Activated CD4-positive, alpha-beta T cell treated with anti-CD3 and anti-CD28 coated beads, Interleukin-2, amount 10 ng/mL, durations not matched to agents 24 days and 14 days (primary cell): ENCODE measurements at regions not wholly inside any gene's neighbourhood (a gene's known extent, or its start where the extent isn't known, plus 50 kb on each side); places are given as distances from the start of the nearest gene placed in this dataset.

Experiments used
- DNase-seq: peaks from one replicate; pipeline ENCODE4 v3.0.0; 2022
- H3K27ac Mint-ChIP-seq: one replicate; pipeline ENCODE4 v1.8.0; 2022; ENCODE audit warnings: mild to moderate bottlenecking, mixed read lengths
- H3K27me3 Mint-ChIP-seq: one replicate; pipeline ENCODE4 v1.8.0; 2022; ENCODE audit warnings: mixed read lengths
- H3K36me3 Mint-ChIP-seq: one replicate; pipeline ENCODE4 v1.8.0; 2022; ENCODE audit warnings: low read depth, mild to moderate bottlenecking, mixed read lengths
- H3K4me1 Mint-ChIP-seq: one replicate; pipeline ENCODE4 v1.8.0; 2021; ENCODE audit warnings: mixed read lengths
- H3K4me3 Mint-ChIP-seq: one replicate; pipeline ENCODE4 v1.8.0; 2022; ENCODE audit warnings: mild to moderate bottlenecking, moderate library complexity, mixed read lengths
- H3K9me3 Mint-ChIP-seq: one replicate; pipeline ENCODE4 v1.8.0; 2021; ENCODE audit warnings: mixed read lengths
- intact Hi-C: fragments of 100-400 bp; cut with micrococcal nuclease; formaldehyde crosslinking; loops from one replicate; pipeline ENCODE4 v1.15.1; 2023

GRCh38 chr13:80022146-80022545, 318.8 kb downstream of the SPRY2 start:
- DNase-seq: no peak
- Mint-ChIP-seq H3K27ac (no peak overlapping the region), H3K36me3 (no peaks in the 10 kb centered on the region), H3K4me3 (no peak overlapping the region), H3K9me3 (no peaks in the 10 kb centered on the region), H3K27me3 (no peaks in the 10 kb centered on the region), H3K4me1 (no peaks in the 10 kb centered on the region)
- intact Hi-C loops: no loop called here

- Mint-ChIP-seq H3K36me3 (no peaks in the 10 kb centered on the region), H3K4me3 (no peak overlapping the region), H3K27me3 (no peaks in the 10 kb centered on the region), H3K9me3 (no peaks in the 10 kb centered on the region), H3K4me1 (no peaks in the 10 kb centered on the region), H3K27ac (no peak overlapping the region)
- intact Hi-C loops: no loop called here
- no peak for DNase-seq
Observed at GRCh38 chr13:80012251-80012650, 328.7 kb downstream of the SPRY2 start.

- H3K27me3 Mint-ChIP-seq: no peaks in the 10 kb centered on the region
- no peaks in the 10 kb centered on the region for H3K4me1 Mint-ChIP-seq
- H3K9me3 Mint-ChIP-seq: no peaks in the 10 kb centered on the region
- intact Hi-C loops: no loop called here
- no peaks in the 10 kb centered on the region for H3K36me3 Mint-ChIP-seq
- DNase-seq: no peak
- no peak overlapping the region for H3K4me3 Mint-ChIP-seq
- H3K27ac Mint-ChIP-seq: no peak overlapping the region
Observed at GRCh38 chr13:80011448-80012212, 329.3 kb downstream of the SPRY2 start.

GRCh38 chr13:80010846-80011245, 330.1 kb downstream of the SPRY2 start:
- intact Hi-C loops: no loop called here
- H3K27ac Mint-ChIP-seq: no peak overlapping the region
- no peaks in the 10 kb centered on the region for H3K27me3 Mint-ChIP-seq
- DNase-seq: no peak
- no peaks in the 10 kb centered on the region for H3K36me3 Mint-ChIP-seq
- H3K4me1 Mint-ChIP-seq: no peaks in the 10 kb centered on the region
- H3K4me3 Mint-ChIP-seq: no peak overlapping the region
- no peaks in the 10 kb centered on the region for H3K9me3 Mint-ChIP-seq

- no peaks in the 10 kb centered on the region for H3K27me3 Mint-ChIP-seq
- intact Hi-C loops: no loop called here
Observed at GRCh38 chr13:80010286-80010831, 330.6 kb downstream of the SPRY2 start.

GRCh38 chr13:80009760-80010159, 331.2 kb downstream of the SPRY2 start:
- no peak for DNase-seq
- intact Hi-C loops: no loop called here
- no peak overlapping the region for H3K4me3 Mint-ChIP-seq
- no peak overlapping the region for H3K27ac Mint-ChIP-seq
- H3K36me3 Mint-ChIP-seq: no peaks in the 10 kb centered on the region
- H3K9me3 Mint-ChIP-seq: no peaks in the 10 kb centered on the region
- H3K4me1 Mint-ChIP-seq: no peaks in the 10 kb centered on the region
- H3K27me3 Mint-ChIP-seq: no peaks in the 10 kb centered on the region

More at GRCh38 chr13:80010286-80010831, 330.6 kb downstream of the SPRY2 start:
- Mint-ChIP-seq H3K36me3 (no peaks in the 10 kb centered on the region), H3K27ac (no peak overlapping the region), H3K4me1 (no peaks in the 10 kb centered on the region), H3K4me3 (no peak overlapping the region), H3K9me3 (no peaks in the 10 kb centered on the region)
- DNase-seq: no peak

- intact Hi-C loops: no loop called here
- peak; percentile 10 for DNase-seq
- no peaks in the 10 kb centered on the region for H3K36me3 Mint-ChIP-seq
- no peaks in the 10 kb centered on the region for H3K9me3 Mint-ChIP-seq
- no peaks in the 10 kb centered on the region for H3K27me3 Mint-ChIP-seq
- no peak overlapping the region for H3K4me3 Mint-ChIP-seq
- H3K27ac Mint-ChIP-seq: no peak overlapping the region
- no peaks in the 10 kb centered on the region for H3K4me1 Mint-ChIP-seq
Observed at GRCh38 chr13:80006940-80007339, 334.0 kb downstream of the SPRY2 start.

- H3K27ac Mint-ChIP-seq: no peak overlapping the region
- no peak for DNase-seq
- no peaks in the 10 kb centered on the region for H3K9me3 Mint-ChIP-seq
- H3K4me1 Mint-ChIP-seq: no peaks in the 10 kb centered on the region
- intact Hi-C loops: no loop called here
- H3K4me3 Mint-ChIP-seq: no peak overlapping the region
- H3K27me3 Mint-ChIP-seq: no peaks in the 10 kb centered on the region
- no peaks in the 10 kb centered on the region for H3K36me3 Mint-ChIP-seq
Observed at GRCh38 chr13:80001510-80001842, 339.4 kb downstream of the SPRY2 start.

- intact Hi-C loops: no loop called here
- H3K27ac Mint-ChIP-seq: no peak overlapping the region
- peak; percentile 6 for DNase-seq
- H3K4me1 Mint-ChIP-seq: no peaks in the 10 kb centered on the region
- no peaks in the 10 kb centered on the region for H3K9me3 Mint-ChIP-seq
- H3K4me3 Mint-ChIP-seq: no peak overlapping the region
- no peaks in the 10 kb centered on the region for H3K27me3 Mint-ChIP-seq
- no peaks in the 10 kb centered on the region for H3K36me3 Mint-ChIP-seq
Observed at GRCh38 chr13:80000684-80001509, 340.0 kb downstream of the SPRY2 start.

- H3K27ac Mint-ChIP-seq: no peak overlapping the region
- intact Hi-C loops: no loop called here
- no peaks in the 10 kb centered on the region for H3K27me3 Mint-ChIP-seq
- H3K4me1 Mint-ChIP-seq: no peaks in the 10 kb centered on the region
- DNase-seq: no peak
- no peak overlapping the region for H3K4me3 Mint-ChIP-seq
- no peaks in the 10 kb centered on the region for H3K36me3 Mint-ChIP-seq
- no peaks in the 10 kb centered on the region for H3K9me3 Mint-ChIP-seq
Observed at GRCh38 chr13:79999601-80000000, 341.3 kb downstream of the SPRY2 start.

GRCh38 chr13:79998381-79998880, 342.5 kb downstream of the SPRY2 start:
- Mint-ChIP-seq H3K36me3 (no peaks in the 10 kb centered on the region), H3K4me3 (no peak overlapping the region), H3K9me3 (no peaks in the 10 kb centered on the region), H3K27ac (no peak overlapping the region), H3K4me1 (no peaks in the 10 kb centered on the region), H3K27me3 (no peaks in the 10 kb centered on the region)
- DNase-seq: no peak
- intact Hi-C loops: no loop called here

- Mint-ChIP-seq H3K27me3 (no peaks in the 10 kb centered on the region), H3K4me3 (no peak overlapping the region), H3K36me3 (no peaks in the 10 kb centered on the region), H3K4me1 (no peaks in the 10 kb centered on the region), H3K27ac (no peak overlapping the region), H3K9me3 (no peaks in the 10 kb centered on the region)
- intact Hi-C loops: no loop called here
- DNase-seq: peak; percentile 19
Observed at GRCh38 chr13:79997244-79997643, 343.7 kb downstream of the SPRY2 start.

GRCh38 chr13:79995334-79995733, 345.6 kb downstream of the SPRY2 start:
- H3K4me1 Mint-ChIP-seq: no peaks in the 10 kb centered on the region
- no peak overlapping the region for H3K27ac Mint-ChIP-seq
- H3K36me3 Mint-ChIP-seq: no peaks in the 10 kb centered on the region
- no peaks in the 10 kb centered on the region for H3K9me3 Mint-ChIP-seq
- H3K4me3 Mint-ChIP-seq: no peak overlapping the region
- intact Hi-C loops: no loop called here
- peak; percentile 4 for DNase-seq
- H3K27me3 Mint-ChIP-seq: no peaks in the 10 kb centered on the region

GRCh38 chr13:79992111-79992510, 348.8 kb downstream of the SPRY2 start:
- DNase-seq: peak; percentile 8
- Mint-ChIP-seq H3K27ac (no peak overlapping the region), H3K4me3 (no peak overlapping the region), H3K36me3 (no peaks in the 10 kb centered on the region), H3K9me3 (no peaks in the 10 kb centered on the region), H3K27me3 (no peaks in the 10 kb centered on the region), H3K4me1 (no peaks in the 10 kb centered on the region)
- intact Hi-C loops: no loop called here
